ENCODE measurements at regions not wholly inside any gene's neighbourhood (a gene's known extent, or its start where the extent isn't known, plus 50 kb on each side); places are given as distances from the start of the nearest gene placed in this dataset.

- H3K9ac ChIP-seq (ENCODE audit: low read depth, low read length) = no peak overlapping the region
Observed at GRCh38 chr7:54483523-54483922, 58.7 kb upstream of the VSTM2A start.

GRCh38 chr7:54485044-54485443 lies 57.1 kb upstream of the VSTM2A start:
- no peak overlapping the region for H3K9ac ChIP-seq (ENCODE audit: low read depth, low read length)
- H3K27me3 ChIP-seq (ENCODE audit: control insufficient read depth, insufficient read depth, low read length) = no peaks in the 10 kb centered on the region
- H3K36me3 ChIP-seq (ENCODE audit: control insufficient read depth, insufficient read depth, low read length) = no peaks in the 10 kb centered on the region
- 0 out of 2 replicates have a peak, but pooled peaks cover 3% of the 10 kb centered on the region for H3K9me3 ChIP-seq (ENCODE audit: control insufficient read depth, insufficient read depth, low read length)
- no peaks in the 10 kb centered on the region for H3K4me1 ChIP-seq (ENCODE audit: control insufficient read depth, insufficient read depth, low read length)
- no peak overlapping the region for H3K4me3 ChIP-seq (ENCODE audit: low read depth, low read length)
- no peak overlapping the region for H3K27ac ChIP-seq (ENCODE audit: low read depth, low read length)

More at GRCh38 chr7:54483523-54483922, 58.7 kb upstream of the VSTM2A start:
- H3K4me3 ChIP-seq (ENCODE audit: low read depth, low read length) = no peak overlapping the region
- H3K27ac ChIP-seq (ENCODE audit: low read depth, low read length) = no peak overlapping the region
- H3K9me3 ChIP-seq (ENCODE audit: control insufficient read depth, insufficient read depth, low read length) = 0 out of 2 replicates have a peak, but pooled peaks cover 3% of the 10 kb centered on the region
- H3K27me3 ChIP-seq (ENCODE audit: control insufficient read depth, insufficient read depth, low read length) = no peaks in the 10 kb centered on the region
- H3K36me3 ChIP-seq (ENCODE audit: control insufficient read depth, insufficient read depth, low read length) = no peaks in the 10 kb centered on the region
- H3K4me1 ChIP-seq (ENCODE audit: control insufficient read depth, insufficient read depth, low read length) = no peaks in the 10 kb centered on the region
